ENCODE measurements at regions not wholly inside any gene's neighbourhood (a gene's known extent, or its start where the extent isn't known, plus 50 kb on each side); places are given as distances from the start of the nearest gene placed in this dataset.
"Not testable (repeated sequence)": the region's sequence is repeated elsewhere in the genome, so short reads cannot be mapped to it uniquely, and the experiment has no call there.

DNA sequence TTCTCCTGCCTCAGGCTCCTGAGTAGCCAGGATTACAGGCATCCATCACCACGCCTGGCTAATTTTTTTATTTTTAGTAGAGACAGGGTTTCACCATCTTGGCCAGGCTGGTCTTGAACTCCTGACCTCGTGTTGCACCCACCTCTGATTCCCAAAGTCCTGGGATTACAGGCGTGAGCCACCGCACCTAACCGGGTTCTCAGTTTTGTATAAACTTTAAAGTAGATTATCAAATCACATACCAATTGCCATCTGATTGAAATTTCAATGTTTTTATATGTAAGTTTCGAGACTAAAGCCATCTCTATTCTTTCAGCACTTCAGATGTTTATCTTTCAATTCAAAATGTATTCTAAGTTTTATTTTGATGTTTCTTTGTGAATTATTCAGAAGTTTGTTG, 110.1 kb downstream of the POTEH start:
- H3K27me3 Mint-ChIP-seq (ENCODE audit: low read depth); ATAC-seq; DNase-seq (ENCODE audit: low spot score); H3K4me3 Mint-ChIP-seq; CTCF ChIA-PET; H3K4me1 Mint-ChIP-seq; H3K36me3 Mint-ChIP-seq; H3K27ac Mint-ChIP-seq; H3K9me3 Mint-ChIP-seq; POLR2A ChIA-PET: not testable (repeated sequence)

DNA sequence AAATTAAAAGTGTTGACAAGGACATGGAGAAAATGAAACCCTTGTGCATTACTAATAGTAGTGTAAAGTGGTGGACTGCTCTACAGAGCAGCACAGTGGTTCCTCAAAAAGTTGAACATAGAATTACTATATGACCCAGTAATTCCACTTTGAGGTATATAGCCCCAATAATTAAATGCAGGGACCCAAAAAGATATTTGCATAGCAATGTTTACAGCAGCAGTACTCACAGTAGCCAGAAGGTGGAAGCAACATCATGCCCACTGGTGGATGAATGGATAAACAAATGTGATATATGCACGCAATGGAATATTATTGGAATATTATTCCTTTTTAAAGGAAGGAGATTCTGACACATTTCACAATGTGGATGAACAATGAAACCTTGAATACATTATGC, 121.3 kb downstream of the POTEH start:
- ATAC-seq, H3K27ac Mint-ChIP-seq, CTCF ChIA-PET: not testable (repeated sequence)

DNA sequence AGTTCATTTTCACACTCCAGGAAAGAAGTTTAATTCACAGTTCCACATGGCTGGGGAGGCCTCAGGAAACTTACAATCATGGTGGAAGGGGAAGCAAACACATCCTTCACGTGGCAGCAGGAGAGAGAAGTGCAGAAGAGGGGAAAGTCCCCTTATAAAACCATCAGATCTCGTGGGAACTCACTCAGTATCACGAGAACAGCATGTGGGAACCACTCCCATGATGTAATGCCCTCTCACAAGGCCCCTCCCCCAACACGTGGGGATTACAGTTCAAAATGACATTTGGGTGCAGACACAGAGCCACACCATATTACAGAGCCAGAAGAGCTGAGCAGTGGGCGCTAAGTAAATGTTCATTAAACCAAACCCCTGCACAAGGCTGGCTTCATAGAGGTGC, 126.0 kb downstream of the POTEH start:
- H3K27ac Mint-ChIP-seq; H3K36me3 Mint-ChIP-seq; POLR2A ChIA-PET; H3K9me3 Mint-ChIP-seq; H3K4me3 Mint-ChIP-seq; H3K4me1 Mint-ChIP-seq; CTCF ChIA-PET; H3K27me3 Mint-ChIP-seq (ENCODE audit: low read depth); DNase-seq (ENCODE audit: low spot score); ATAC-seq: not testable (repeated sequence)

More for the DNA sequence above, 121.3 kb downstream of the POTEH start:
- H3K36me3 Mint-ChIP-seq; H3K9me3 Mint-ChIP-seq; DNase-seq (ENCODE audit: low spot score); H3K4me3 Mint-ChIP-seq; POLR2A ChIA-PET; H3K4me1 Mint-ChIP-seq; H3K27me3 Mint-ChIP-seq (ENCODE audit: low read depth): not testable (repeated sequence)

DNA sequence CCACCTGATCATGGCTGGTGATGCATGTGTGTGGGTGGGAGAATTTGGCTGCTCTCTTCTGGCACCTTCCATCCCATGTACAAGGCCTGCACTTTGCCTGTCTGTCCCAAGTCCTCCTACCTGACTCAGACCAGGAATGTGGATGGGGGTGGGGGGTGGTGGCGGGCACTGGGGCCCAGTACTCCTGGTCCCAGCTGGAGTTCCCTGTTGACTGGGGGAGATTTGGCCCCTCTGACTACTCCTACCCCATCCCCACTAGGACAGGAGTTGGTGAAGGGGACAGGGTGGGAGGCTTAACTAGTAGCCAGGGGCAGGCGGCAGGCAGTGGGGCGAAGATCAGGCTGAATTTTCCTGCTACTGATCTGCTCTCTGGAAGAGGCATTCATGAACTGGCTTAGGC, 126.6 kb downstream of the POTEH start:
- DNase-seq (ENCODE audit: low spot score); H3K27me3 Mint-ChIP-seq (ENCODE audit: low read depth); H3K4me3 Mint-ChIP-seq; ATAC-seq; H3K36me3 Mint-ChIP-seq; H3K9me3 Mint-ChIP-seq; H3K4me1 Mint-ChIP-seq; POLR2A ChIA-PET; H3K27ac Mint-ChIP-seq; CTCF ChIA-PET: not testable (repeated sequence)

DNA sequence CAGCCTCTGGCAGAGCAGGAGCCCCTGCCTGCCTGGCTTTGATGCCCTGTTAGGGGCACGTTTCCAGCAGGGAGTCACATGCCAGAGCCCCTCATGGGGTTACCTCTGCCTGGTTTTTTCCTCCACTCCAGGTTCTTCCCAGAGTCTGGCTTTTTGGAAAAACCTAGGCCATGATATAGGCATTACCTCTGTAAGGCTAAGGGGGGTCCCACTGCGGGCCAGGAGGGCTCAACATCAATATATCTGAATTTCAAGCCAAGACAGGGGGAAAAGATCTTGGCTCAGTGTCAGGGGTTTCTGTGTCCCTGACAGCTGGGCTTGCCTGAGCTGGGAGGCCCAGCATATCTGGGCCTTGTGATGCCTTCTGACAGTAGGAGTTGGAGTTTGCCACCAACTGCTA, 127.4 kb downstream of the POTEH start:
- ATAC-seq; H3K27ac Mint-ChIP-seq; H3K4me1 Mint-ChIP-seq; H3K4me3 Mint-ChIP-seq; H3K9me3 Mint-ChIP-seq; CTCF ChIA-PET; H3K27me3 Mint-ChIP-seq (ENCODE audit: low read depth); DNase-seq (ENCODE audit: low spot score); H3K36me3 Mint-ChIP-seq; POLR2A ChIA-PET: not testable (repeated sequence)

DNA sequence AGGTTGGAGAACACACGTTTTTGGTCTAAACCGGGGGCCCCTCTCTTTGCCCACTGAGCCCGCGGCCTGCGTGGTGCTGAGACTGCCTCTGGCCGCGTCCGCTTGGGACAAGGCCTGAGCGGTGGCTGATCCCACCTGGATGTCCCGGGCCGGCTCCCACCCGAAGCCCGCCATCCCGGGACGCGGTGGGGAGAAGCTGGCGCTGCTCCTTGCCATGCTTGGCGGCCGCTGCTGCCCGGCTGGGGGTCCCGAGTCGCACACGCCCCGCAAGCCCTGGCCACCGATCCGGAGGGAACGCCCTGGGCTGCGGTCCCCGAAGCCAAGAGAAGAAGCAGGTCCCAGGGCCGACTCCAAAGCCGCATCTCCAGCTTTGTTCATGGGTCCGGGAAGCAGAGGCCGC, 130.1 kb downstream of the POTEH start:
- POLR2A ChIA-PET; CTCF ChIA-PET; H3K27ac Mint-ChIP-seq; H3K36me3 Mint-ChIP-seq; DNase-seq (ENCODE audit: low spot score); H3K9me3 Mint-ChIP-seq; H3K4me1 Mint-ChIP-seq; H3K27me3 Mint-ChIP-seq (ENCODE audit: low read depth); ATAC-seq; H3K4me3 Mint-ChIP-seq: not testable (repeated sequence)

DNA sequence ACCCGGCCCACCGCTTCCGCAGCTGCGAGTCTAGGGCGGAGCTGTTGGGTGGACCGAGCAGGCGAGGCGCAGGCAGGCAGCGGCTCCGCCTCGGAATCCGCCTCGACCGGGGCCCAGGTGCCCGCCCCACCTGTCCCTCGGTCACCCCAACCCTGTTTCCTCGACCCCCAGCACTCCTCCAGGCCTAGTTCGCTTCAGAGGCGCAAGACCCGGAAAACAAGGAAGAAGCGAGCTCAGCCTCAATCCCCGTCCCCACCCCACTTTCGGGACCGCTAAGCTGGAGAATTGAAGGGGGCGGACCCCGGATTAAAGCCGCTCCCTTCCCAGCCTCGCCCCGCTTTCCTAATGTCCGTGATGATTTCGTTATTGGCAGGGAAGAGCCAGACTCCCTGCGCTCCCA, 131.3 kb downstream of the POTEH start:
- H3K4me3 Mint-ChIP-seq; H3K36me3 Mint-ChIP-seq; CTCF ChIA-PET; H3K4me1 Mint-ChIP-seq; H3K27me3 Mint-ChIP-seq (ENCODE audit: low read depth); H3K27ac Mint-ChIP-seq; POLR2A ChIA-PET; DNase-seq (ENCODE audit: low spot score); H3K9me3 Mint-ChIP-seq; ATAC-seq: not testable (repeated sequence)

DNA sequence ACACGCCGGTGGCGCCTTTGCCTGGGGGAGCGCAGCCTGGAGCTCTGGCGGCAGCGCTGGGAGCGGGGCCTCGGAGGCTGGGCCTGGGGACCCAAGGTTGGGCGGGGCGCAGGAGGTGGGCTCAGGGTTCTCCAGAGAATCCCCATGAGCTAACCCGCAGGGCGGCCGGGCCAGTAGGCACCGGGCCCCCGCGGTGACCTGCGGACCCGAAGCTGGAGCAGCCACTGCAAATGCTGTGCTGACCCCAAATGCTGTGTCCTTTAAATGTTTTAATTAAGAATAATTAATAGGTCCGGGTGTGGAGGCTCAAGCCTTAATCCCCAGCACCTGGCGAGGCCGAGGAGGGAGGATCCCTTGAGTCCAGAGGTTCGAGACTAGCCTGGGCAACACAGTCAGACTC, 132.2 kb downstream of the POTEH start:
- H3K4me3 Mint-ChIP-seq; DNase-seq (ENCODE audit: low spot score); H3K4me1 Mint-ChIP-seq; POLR2A ChIA-PET; CTCF ChIA-PET; H3K9me3 Mint-ChIP-seq; ATAC-seq; H3K27ac Mint-ChIP-seq; H3K36me3 Mint-ChIP-seq; H3K27me3 Mint-ChIP-seq (ENCODE audit: low read depth): not testable (repeated sequence)

DNA sequence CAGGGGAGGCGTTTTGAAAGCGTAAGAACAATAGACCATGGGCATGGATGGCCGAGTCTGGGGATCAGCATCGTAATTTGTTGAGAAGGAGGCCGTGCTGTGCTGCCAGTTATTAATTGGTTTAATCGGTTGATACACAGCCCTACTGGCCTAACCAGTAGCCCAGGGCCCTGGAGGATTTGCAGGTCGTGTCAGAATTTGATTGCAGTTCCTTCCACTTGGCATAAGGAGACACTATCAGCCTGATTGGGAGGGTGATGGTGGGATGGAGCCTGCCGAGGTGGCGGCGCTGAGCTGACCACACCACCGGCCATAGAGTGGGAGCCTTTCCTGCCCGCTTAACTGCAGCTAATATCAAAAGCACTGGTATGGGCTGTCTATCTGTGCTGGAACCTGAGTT, 133.4 kb downstream of the POTEH start:
- H3K9me3 Mint-ChIP-seq; ATAC-seq; H3K27ac Mint-ChIP-seq; H3K27me3 Mint-ChIP-seq (ENCODE audit: low read depth); DNase-seq (ENCODE audit: low spot score); H3K36me3 Mint-ChIP-seq; H3K4me3 Mint-ChIP-seq; POLR2A ChIA-PET; CTCF ChIA-PET; H3K4me1 Mint-ChIP-seq: not testable (repeated sequence)

DNA sequence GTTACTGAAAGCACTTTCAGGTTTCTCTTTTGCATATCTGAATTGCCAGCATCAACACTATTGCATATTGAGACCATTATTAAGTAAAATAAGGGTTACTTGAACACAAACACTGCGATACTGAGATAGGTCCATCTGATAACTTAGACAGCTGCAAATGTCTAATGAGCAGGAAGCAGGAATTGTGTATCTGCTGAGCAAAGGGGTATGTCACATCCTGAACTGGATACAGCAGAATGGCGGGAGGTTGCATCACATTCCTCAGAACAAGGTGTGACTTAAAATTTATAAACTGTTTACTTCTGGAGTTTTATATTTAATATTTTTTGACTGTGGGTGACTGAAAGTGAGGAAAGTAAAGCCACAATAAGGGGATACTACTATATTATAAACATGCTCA, 142.4 kb downstream of the POTEH start:
- H3K36me3 Mint-ChIP-seq; H3K4me1 Mint-ChIP-seq; ATAC-seq; CTCF ChIA-PET; POLR2A ChIA-PET; H3K27me3 Mint-ChIP-seq (ENCODE audit: low read depth); H3K27ac Mint-ChIP-seq; DNase-seq (ENCODE audit: low spot score); H3K9me3 Mint-ChIP-seq; H3K4me3 Mint-ChIP-seq: not testable (repeated sequence)

DNA sequence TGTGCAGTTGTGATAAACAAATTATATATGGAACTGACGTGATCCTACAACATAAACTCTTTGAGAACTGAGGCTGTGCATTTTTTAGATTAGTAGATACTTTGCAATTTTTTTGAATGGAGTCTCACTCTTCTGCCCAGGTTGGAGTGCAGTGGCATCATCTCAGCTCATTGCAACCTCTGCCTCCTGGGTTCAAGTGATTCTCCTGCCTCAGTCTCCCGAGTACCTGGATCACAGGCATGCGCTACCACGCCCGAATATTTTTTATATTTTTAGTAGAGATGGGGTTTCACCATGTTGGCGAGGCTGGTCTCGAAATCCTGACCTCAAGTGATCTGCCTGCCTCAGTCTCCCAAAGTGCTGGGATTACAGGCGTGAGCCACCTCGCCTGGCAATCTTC, 145.9 kb downstream of the POTEH start:
- H3K27ac Mint-ChIP-seq; POLR2A ChIA-PET; DNase-seq (ENCODE audit: low spot score); H3K4me1 Mint-ChIP-seq; ATAC-seq; CTCF ChIA-PET; H3K36me3 Mint-ChIP-seq; H3K27me3 Mint-ChIP-seq (ENCODE audit: low read depth); H3K4me3 Mint-ChIP-seq; H3K9me3 Mint-ChIP-seq: not testable (repeated sequence)

DNA sequence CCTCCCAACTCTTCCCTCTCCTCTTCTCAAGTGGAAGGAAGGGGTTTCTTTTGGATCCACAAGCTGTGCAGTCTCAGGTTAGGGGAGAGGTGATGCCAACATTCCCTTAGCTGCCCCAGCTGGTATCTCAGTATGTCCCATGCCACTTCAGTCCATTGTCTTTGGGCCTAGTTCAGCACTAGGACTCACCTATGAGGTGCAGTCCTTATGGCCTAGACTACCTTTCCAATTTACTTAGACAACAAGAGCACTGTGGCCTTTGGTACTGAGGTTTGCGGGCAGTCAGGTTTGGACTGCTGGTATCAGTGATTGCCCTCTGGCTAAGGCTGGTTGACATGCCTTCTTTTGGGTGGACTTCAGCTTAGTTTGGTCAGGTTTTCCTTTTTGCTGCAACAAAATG, 159.9 kb downstream of the POTEH start:
- H3K27ac Mint-ChIP-seq; H3K4me3 Mint-ChIP-seq; H3K27me3 Mint-ChIP-seq (ENCODE audit: low read depth); DNase-seq (ENCODE audit: low spot score); POLR2A ChIA-PET; CTCF ChIA-PET; ATAC-seq; H3K4me1 Mint-ChIP-seq; H3K36me3 Mint-ChIP-seq; H3K9me3 Mint-ChIP-seq: not testable (repeated sequence)

DNA sequence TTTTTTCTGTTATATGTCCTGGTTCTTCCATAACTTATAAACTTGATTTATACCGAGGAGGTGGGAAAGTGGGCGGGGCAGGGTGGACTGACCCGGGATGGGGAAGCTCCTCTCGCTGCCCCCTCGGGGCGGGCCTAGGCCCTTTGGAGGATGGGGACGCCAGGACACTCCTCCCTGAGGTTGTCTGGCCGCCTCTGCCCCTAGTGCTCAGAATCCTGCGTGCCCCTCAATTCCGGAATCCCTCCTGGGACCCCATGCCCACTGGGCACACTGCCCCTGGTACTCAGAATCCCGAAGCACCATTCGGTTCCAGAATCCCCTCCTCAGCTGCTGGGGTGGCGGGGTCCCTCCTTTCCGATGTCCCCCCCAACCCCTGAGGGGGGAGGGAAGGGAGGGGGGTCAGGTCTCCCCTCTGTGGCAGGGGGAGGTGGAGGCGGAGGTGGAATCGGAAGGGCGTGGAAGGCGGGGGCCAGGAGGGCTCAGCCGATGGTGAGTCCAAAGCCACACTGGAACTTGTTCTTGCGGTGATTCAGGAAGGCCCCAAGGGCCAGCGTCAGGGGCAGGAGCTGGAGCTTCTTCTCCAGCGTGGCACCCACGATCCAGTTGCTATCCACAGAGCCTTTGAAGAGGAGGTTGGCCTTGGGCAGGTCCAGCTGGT, 164.0 kb downstream of the POTEH start:
- POLR2A ChIA-PET; DNase-seq (ENCODE audit: low spot score); CTCF ChIA-PET; H3K4me3 Mint-ChIP-seq; ATAC-seq; H3K4me1 Mint-ChIP-seq; H3K36me3 Mint-ChIP-seq; H3K27me3 Mint-ChIP-seq (ENCODE audit: low read depth); H3K9me3 Mint-ChIP-seq; H3K27ac Mint-ChIP-seq: not testable (repeated sequence)

All from WTC11 (cell line).